ENCODE measurements at regions not wholly inside any gene's neighbourhood (a gene's known extent, or its start where the extent isn't known, plus 50 kb on each side); places are given as distances from the start of the nearest gene placed in this dataset.

DNA sequence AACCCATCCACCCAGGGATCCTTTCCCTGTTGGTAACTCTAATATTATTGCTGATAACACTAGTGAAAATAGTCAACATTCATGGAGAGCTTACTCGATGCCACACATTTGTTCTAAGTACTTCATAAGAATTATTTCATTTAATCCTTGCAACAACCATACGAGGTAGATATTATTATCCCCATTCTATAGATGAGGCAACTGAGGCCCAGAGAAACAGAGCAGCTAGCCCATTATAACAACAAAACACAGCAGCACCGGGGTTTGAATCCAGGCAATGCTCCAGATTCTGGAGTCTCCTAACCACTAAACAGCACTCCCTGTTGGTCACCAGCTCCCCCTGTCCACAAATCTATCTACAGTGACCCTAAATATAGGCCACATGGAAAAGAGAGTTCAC lies 90.4 kb upstream of the PKDCC start:
- TF ChIP-seq, protein P1, sequence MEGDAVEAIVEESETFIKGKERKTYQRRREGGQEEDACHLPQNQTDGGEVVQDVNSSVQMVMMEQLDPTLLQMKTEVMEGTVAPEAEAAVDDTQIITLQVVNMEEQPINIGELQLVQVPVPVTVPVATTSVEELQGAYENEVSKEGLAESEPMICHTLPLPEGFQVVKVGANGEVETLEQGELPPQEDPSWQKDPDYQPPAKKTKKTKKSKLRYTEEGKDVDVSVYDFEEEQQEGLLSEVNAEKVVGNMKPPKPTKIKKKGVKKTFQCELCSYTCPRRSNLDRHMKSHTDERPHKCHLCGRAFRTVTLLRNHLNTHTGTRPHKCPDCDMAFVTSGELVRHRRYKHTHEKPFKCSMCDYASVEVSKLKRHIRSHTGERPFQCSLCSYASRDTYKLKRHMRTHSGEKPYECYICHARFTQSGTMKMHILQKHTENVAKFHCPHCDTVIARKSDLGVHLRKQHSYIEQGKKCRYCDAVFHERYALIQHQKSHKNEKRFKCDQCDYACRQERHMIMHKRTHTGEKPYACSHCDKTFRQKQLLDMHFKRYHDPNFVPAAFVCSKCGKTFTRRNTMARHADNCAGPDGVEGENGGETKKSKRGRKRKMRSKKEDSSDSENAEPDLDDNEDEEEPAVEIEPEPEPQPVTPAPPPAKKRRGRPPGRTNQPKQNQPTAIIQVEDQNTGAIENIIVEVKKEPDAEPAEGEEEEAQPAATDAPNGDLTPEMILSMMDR (conservative IDR thresholded peaks at IDR 0.05), result no peak
- no peak for TF ChIP-seq EZH2 (IDR thresholded peaks at IDR 0.05; ENCODE audit: low read depth)

All from PC-9 (cell line).